GOT3 (cell line): ENCODE measurements at regions not wholly inside any gene's neighbourhood (a gene's known extent, or its start where the extent isn't known, plus 50 kb on each side); places are given as distances from the start of the nearest gene placed in this dataset.

Experiments used
- DNase-seq: peaks from one replicate; lab custom pipeline; 2025; ENCODE audit warnings: mixed read lengths; lab: John Stamatoyannopoulos, UW

- DNase-seq = no peak
Observed at GRCh38 chr20:43803276-43803675, 76.5 kb upstream of the GTSF1L start.

- no peak for DNase-seq
Observed at GRCh38 chr20:43800186-43800585, 73.4 kb upstream of the GTSF1L start.

- no peak for DNase-seq
Observed at GRCh38 chr20:43799741-43800140, 72.9 kb upstream of the GTSF1L start.

- DNase-seq = no peak
Observed at GRCh38 chr20:43799150-43799711, 72.4 kb upstream of the GTSF1L start.

GRCh38 chr20:43798291-43799149, 71.7 kb upstream of the GTSF1L start:
- DNase-seq = no peak

- no peak for DNase-seq
Observed at GRCh38 chr20:43794326-43794725, 67.5 kb upstream of the GTSF1L start.

- no peak for DNase-seq
Observed at GRCh38 chr20:43789593-43789992, 62.8 kb upstream of the GTSF1L start.

- DNase-seq = no peak
Observed at GRCh38 chr20:43787937-43788336, 61.1 kb upstream of the GTSF1L start.

GRCh38 chr20:43786885-43787284, 60.1 kb upstream of the GTSF1L start:
- no peak for DNase-seq

- no peak for DNase-seq
Observed at GRCh38 chr20:43781215-43781614, 54.4 kb upstream of the GTSF1L start.

GRCh38 chr20:43778375-43778774, 51.6 kb upstream of the GTSF1L start:
- DNase-seq = no peak

- no peak for DNase-seq
Observed at GRCh38 chr20:43776691-43777090, 49.9 kb upstream of the GTSF1L start.
